Suprapubic skin (tissue), 4 donors: ENCODE measurements at regions not wholly inside any gene's neighbourhood (a gene's known extent, or its start where the extent isn't known, plus 50 kb on each side); places are given as distances from the start of the nearest gene placed in this dataset.

Experiments used
- DNase-seq, 2 donors: peaks; one replicate each; pipeline ENCODE4 v3.0.0-alpha.2; 2019; ENCODE audit warnings: low spot score in 2 of 2
- H3K27ac ChIP-seq: fragments of 200-600 bp; sonication (generic); one replicate; pipeline ENCODE4 v1.5.1; 2019
- H3K27me3 ChIP-seq: fragments of 200-600 bp; sonication (generic); one replicate; pipeline ENCODE4 v1.5.1; 2019
- H3K36me3 ChIP-seq: fragments of 200-600 bp; sonication (generic); one replicate; pipeline ENCODE4 v1.5.1; 2019
- H3K4me1 ChIP-seq: fragments of 200-600 bp; sonication (generic); one replicate; pipeline ENCODE4 v1.5.1; 2019
- H3K4me3 ChIP-seq: fragments of 200-600 bp; sonication (generic); one replicate; pipeline ENCODE4 v1.5.1; 2019; ENCODE audit warnings: mild to moderate bottlenecking
- H3K9me3 ChIP-seq: fragments of 200-600 bp; sonication (generic); one replicate; pipeline ENCODE4 v1.5.1; 2019
- EP300 ChIP-seq: sonication (generic); formaldehyde crosslinking; IDR thresholded peaks from one replicate; pipeline ENCODE4 v1.6.1; 2017; ENCODE audit warnings: antibody characterized with exemption
- POLR2A ChIP-seq, 2 donors: fragments of 450-650 bp; IDR thresholded peaks; one replicate each; pipeline ENCODE4 v1.6.1; 2017; ENCODE audit warnings: antibody characterized with exemption in 2 of 2, mild to moderate bottlenecking in 2 of 2, moderate library complexity in 2 of 2
- POLR2AphosphoS5 ChIP-seq, 3 donors: sonication (generic); formaldehyde crosslinking; IDR thresholded peaks; one replicate each; pipeline ENCODE4 v1.6.1; 2017; ENCODE audit warnings: antibody characterized with exemption in 3 of 3
- WGBS: methylation state at CpG from one replicate; pipeline ENCODE4 v1.1.5; 2018; 5-methylcytosine and 5-hydroxymethylcytosine counted together
- TF ChIP-seq, protein P1 (sequence below), 2 donors: fragments of 200-600 bp in 1 of 2; fragments of 450-650 bp in 1 of 2; sonication (generic) in 1 of 2; IDR thresholded peaks; one replicate each; pipeline ENCODE4 v1.5.1; 2016 to 2019; ENCODE audit warnings: antibody characterized with exemption in 2 of 2, mild to moderate bottlenecking in 1 of 2, moderate library complexity in 1 of 2

GRCh38 chr15:88403351-88403791, 63.8 kb downstream of the MRPL46 start:
- WGBS = 64% methylated on average over 9 of the region's 9 CpGs
- no peak for DNase-seq
- Histone ChIP-seq H3K4me1 (peaks cover 14% of the 10 kb centered on the region), H3K9me3 (no peaks in the 10 kb centered on the region), H3K27me3 (peaks cover 11% of the 10 kb centered on the region), H3K4me3 (no peak overlapping the region), H3K36me3 (no peaks in the 10 kb centered on the region), H3K27ac (no peak overlapping the region)
- no peak for TF ChIP-seq POLR2AphosphoS5 (IDR thresholded peaks at IDR 0.05)
- TF ChIP-seq POLR2A (IDR thresholded peaks at IDR 0.05) = no peak
- TF ChIP-seq EP300 = no peak
- TF ChIP-seq, protein P1, sequence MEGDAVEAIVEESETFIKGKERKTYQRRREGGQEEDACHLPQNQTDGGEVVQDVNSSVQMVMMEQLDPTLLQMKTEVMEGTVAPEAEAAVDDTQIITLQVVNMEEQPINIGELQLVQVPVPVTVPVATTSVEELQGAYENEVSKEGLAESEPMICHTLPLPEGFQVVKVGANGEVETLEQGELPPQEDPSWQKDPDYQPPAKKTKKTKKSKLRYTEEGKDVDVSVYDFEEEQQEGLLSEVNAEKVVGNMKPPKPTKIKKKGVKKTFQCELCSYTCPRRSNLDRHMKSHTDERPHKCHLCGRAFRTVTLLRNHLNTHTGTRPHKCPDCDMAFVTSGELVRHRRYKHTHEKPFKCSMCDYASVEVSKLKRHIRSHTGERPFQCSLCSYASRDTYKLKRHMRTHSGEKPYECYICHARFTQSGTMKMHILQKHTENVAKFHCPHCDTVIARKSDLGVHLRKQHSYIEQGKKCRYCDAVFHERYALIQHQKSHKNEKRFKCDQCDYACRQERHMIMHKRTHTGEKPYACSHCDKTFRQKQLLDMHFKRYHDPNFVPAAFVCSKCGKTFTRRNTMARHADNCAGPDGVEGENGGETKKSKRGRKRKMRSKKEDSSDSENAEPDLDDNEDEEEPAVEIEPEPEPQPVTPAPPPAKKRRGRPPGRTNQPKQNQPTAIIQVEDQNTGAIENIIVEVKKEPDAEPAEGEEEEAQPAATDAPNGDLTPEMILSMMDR (IDR thresholded peaks at IDR 0.05) = no peak

DNA sequence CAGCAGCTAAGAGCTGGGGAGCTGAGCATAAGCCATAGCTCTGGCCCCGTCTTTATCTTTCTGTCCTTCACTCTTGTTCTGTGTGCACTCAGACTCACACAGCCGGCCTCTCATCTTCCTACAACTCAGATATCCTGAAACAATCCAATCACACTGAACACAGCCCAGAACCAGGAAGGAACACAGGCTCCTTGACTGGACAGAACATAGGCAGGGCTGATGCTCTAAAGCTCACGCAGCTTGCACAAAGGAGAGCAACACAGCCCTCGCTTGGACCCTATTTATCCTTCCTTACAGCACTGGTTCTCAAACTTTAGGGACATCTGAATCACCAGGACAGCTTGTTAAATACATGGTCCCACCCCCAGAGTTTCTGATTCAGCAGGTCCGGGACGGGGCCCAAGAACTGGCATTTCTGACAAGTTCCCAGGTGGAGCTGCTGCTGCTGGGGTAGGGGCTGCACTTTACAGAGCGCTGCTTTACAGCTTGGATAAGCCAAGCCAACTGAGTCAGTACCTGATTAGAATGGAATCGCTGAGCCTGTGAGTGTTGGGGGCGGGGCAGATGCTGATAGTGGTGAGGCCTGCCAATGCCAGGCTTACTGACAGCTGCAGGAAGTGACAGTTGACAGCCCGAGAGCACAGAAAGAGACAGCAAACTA, 65.1 kb downstream of the MRPL46 start:
- WGBS = 45% methylated on average over 8 of the region's 10 CpGs
- TF ChIP-seq, protein P1 (IDR thresholded peaks at IDR 0.05) = no peak
- no peak for TF ChIP-seq POLR2A (IDR thresholded peaks at IDR 0.05)
- TF ChIP-seq EP300 = no peak
- no peak for TF ChIP-seq POLR2AphosphoS5 (IDR thresholded peaks at IDR 0.05)

DNA sequence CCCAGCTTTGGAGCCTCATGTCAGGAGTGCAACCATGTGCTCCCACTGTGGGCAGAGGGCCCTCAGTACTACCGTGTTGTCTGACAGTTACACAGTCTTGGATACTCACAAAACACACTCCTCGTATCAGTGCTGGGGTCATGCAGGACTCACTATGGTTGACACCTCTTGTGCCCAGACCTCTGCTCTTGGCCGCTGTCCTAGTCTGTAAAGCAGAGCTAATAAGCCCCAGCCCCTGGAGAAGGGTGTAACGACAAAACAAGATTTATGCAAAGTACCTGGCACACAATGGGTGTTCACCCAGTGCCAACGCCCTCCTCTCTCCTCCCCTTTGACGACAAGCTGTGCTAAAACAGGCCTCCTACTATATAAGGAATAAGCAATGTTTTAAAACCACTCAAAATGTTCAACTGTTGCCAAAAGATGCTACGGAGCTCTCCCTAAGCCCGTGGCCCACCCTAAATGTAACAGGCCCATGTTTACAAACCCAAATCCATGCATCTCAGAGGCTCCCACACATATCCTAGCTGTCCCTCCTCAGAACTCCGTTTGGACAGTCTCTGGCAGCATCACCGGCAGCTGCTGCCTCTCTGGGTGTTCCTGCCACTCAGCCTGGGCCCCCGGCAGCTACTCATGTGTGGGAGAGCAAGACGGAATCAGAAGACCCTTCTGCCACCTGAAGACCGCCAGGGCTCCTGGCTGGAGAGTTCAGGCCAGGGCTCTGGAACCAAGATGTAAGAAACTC, 65.8 kb downstream of the MRPL46 start:
- Histone ChIP-seq H3K4me3 (no peak overlapping the region), H3K4me1 (peaks cover 14% of the 10 kb centered on the region), H3K36me3 (no peaks in the 10 kb centered on the region), H3K9me3 (no peaks in the 10 kb centered on the region), H3K27me3 (peaks cover 14% of the 10 kb centered on the region), H3K27ac (no peak overlapping the region)
- DNase-seq = no peak
- no peak for TF ChIP-seq POLR2A (IDR thresholded peaks at IDR 0.05)
- no peak for TF ChIP-seq EP300
- TF ChIP-seq, protein P1 (IDR thresholded peaks at IDR 0.05) = no peak
- no peak for TF ChIP-seq POLR2AphosphoS5 (IDR thresholded peaks at IDR 0.05)
- 32% methylated on average over 13 of the region's 13 CpGs for WGBS

More for the DNA sequence above, 65.1 kb downstream of the MRPL46 start:
- Histone ChIP-seq H3K36me3 (no peaks in the 10 kb centered on the region), H3K27ac (no peak overlapping the region), H3K4me3 (no peak overlapping the region), H3K27me3 (peaks cover 11% of the 10 kb centered on the region), H3K9me3 (no peaks in the 10 kb centered on the region), H3K4me1 (peaks cover 14% of the 10 kb centered on the region)
- DNase-seq = no peak

- H3K9me3 ChIP-seq = no peaks in the 10 kb centered on the region
- peaks cover 14% of the 10 kb centered on the region for H3K4me1 ChIP-seq
- no peak overlapping the region for H3K4me3 ChIP-seq
- 56% methylated on average over 6 of the region's 6 CpGs for WGBS
- peaks cover 14% of the 10 kb centered on the region for H3K27me3 ChIP-seq
- no peak for TF ChIP-seq POLR2A (IDR thresholded peaks at IDR 0.05)
- TF ChIP-seq, protein P1 (IDR thresholded peaks at IDR 0.05) = no peak
- no peak for TF ChIP-seq POLR2AphosphoS5 (IDR thresholded peaks at IDR 0.05)
- TF ChIP-seq EP300 = no peak
- DNase-seq = no peak
- no peaks in the 10 kb centered on the region for H3K36me3 ChIP-seq
- no peak overlapping the region for H3K27ac ChIP-seq
Measured at GRCh38 chr15:88400591-88401250, 66.5 kb downstream of the MRPL46 start.

GRCh38 chr15:88400084-88400483, 67.1 kb downstream of the MRPL46 start:
- DNase-seq = no peak

More at GRCh38 chr15:88400084-88400483, 67.1 kb downstream of the MRPL46 start:
- Histone ChIP-seq H3K36me3 (no peaks in the 10 kb centered on the region), H3K4me1 (peaks cover 14% of the 10 kb centered on the region), H3K27ac (no peak overlapping the region), H3K4me3 (no peak overlapping the region), H3K9me3 (no peaks in the 10 kb centered on the region), H3K27me3 (peaks cover 14% of the 10 kb centered on the region)
- 81% methylated on average over 5 of the region's 5 CpGs for WGBS
- TF ChIP-seq POLR2A (IDR thresholded peaks at IDR 0.05) (no peak), EP300 (no peak), POLR2AphosphoS5 (IDR thresholded peaks at IDR 0.05) (no peak)
- TF ChIP-seq, protein P1 (IDR thresholded peaks at IDR 0.05) = no peak
